DOHH2 (cell line): ENCODE measurements at regions not wholly inside any gene's neighbourhood (a gene's known extent, or its start where the extent isn't known, plus 50 kb on each side); places are given as distances from the start of the nearest gene placed in this dataset.

Experiments used
- EZH2phosphoT487 ChIP-seq: fragments of 200-600 bp; sonication (generic); IDR thresholded peaks from 2 replicates; pipeline ENCODE4 v1.6.1; 2017; ENCODE audit warnings: borderline replicate concordance, mild to moderate bottlenecking, antibody characterized with exemption, low read length, moderate library complexity, mixed read lengths
- TF ChIP-seq, protein P1 (sequence below): fragments of 200-600 bp; sonication (generic); IDR thresholded peaks from one replicate; pipeline ENCODE4 v1.5.1; 2014; ENCODE audit warnings: antibody characterized with exemption, mild to moderate bottlenecking, low read depth, low read length; ENCODE audit not compliant: poor library complexity, severe bottlenecking

- TF ChIP-seq, protein P1, sequence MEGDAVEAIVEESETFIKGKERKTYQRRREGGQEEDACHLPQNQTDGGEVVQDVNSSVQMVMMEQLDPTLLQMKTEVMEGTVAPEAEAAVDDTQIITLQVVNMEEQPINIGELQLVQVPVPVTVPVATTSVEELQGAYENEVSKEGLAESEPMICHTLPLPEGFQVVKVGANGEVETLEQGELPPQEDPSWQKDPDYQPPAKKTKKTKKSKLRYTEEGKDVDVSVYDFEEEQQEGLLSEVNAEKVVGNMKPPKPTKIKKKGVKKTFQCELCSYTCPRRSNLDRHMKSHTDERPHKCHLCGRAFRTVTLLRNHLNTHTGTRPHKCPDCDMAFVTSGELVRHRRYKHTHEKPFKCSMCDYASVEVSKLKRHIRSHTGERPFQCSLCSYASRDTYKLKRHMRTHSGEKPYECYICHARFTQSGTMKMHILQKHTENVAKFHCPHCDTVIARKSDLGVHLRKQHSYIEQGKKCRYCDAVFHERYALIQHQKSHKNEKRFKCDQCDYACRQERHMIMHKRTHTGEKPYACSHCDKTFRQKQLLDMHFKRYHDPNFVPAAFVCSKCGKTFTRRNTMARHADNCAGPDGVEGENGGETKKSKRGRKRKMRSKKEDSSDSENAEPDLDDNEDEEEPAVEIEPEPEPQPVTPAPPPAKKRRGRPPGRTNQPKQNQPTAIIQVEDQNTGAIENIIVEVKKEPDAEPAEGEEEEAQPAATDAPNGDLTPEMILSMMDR, result no peak
- TF ChIP-seq EZH2phosphoT487, result no peak
Measured at GRCh38 chr2:138842341-138842740, 62.2 kb upstream of the NXPH2 start.
